GM18907 (cell line): ENCODE measurements at regions not wholly inside any gene's neighbourhood (a gene's known extent, or its start where the extent isn't known, plus 50 kb on each side); places are given as distances from the start of the nearest gene placed in this dataset.

Experiments used
- ATAC-seq: cut with Tn5 transposase; IDR thresholded peaks from one replicate; pipeline ENCODE4 v1.9.1; 2021; ENCODE audit warnings: mild to moderate bottlenecking, moderate library complexity; ENCODE audit not compliant: unreplicated experiment

DNA sequence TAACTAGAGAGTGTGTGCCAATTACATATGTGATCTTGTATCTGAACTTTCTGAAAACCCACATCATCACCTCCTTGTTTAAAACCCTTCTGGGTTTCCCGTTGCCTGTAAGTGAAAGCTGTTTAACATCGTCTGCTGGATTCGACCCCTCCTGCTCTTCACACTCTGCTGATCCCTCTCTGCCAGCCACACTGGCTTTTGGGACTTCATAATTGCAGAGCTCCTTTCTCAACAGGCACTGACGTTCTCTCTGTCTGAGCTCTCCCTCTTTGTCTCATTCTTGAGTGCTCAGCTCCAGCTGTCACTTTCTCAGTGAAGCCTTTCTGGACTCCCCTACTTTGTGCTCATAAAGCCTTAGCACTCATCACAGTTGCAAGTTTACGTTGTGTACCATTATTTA, 153.9 kb downstream of the CEP135 start:
- no peak for ATAC-seq

GRCh38 chr4:56099378-56099786, 150.6 kb downstream of the CEP135 start:
- no peak for ATAC-seq

GRCh38 chr4:56093576-56093975, 144.8 kb downstream of the CEP135 start:
- ATAC-seq = no peak

- no peak for ATAC-seq
Measured at GRCh38 chr4:56092540-56092939, 143.8 kb downstream of the CEP135 start.

DNA sequence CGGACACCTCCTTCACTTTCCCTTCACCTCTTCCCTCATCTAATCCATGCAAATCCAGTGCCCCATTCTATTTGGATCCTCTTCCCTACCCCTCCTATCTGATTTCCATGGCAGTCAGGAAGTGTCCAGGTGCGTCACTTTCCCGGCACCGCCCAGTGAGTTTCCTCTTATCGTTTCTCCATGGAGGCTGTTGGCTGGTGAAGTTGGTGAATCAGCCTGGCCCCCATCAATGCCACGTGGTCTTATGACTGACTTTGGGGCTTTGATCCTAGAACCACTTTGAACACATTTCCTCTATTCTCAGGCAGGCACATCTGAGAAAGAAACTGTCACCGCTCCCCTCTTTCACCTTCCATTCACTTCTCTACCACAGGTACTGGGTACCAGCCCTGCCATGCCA, 137.8 kb downstream of the CEP135 start:
- no peak for ATAC-seq

DNA sequence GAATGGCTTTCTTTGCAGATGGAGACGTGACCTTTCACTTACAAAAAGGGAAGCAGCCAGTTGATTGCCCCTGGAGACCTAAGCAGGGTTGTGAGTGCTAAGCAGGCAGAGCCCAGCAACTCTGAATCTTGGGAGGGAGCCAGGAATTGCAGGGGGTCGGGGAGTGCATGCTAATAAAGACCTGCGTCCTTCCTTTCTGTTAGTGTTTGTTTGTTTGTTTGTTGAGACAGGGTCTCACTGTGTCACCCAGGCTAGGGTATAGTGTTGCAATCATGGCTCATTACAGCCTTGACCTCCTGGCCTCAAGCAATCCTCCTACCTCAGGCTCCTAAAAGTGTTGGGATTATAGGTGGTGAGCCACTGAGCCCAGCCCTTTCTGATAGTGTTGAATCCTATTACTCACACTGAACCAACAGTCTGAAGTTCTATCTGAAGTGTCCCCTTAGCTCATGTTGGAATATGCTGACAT, 137.4 kb downstream of the CEP135 start:
- ATAC-seq = no peak

DNA sequence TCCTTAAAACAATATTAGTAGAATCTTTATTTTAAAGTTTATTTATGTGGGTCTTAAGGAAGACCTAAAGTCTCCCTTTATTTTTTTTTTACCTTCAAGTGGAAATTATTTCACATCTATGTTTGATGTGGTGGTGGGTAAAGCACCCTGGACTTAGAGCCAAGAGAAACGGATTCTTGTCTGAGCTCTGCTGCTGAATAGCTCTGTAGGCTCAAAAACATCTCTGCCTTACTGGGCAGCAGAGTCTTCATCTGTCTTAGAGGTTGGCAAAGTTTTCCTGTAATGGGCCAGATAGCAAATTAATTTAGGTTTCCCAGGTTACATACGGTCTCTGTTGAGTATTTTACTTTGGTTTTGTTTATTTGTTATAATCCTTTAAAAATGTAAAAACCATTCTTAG, 136.5 kb downstream of the CEP135 start:
- no peak for ATAC-seq

GRCh38 chr4:56084851-56085250, 136.1 kb downstream of the CEP135 start:
- ATAC-seq = no peak
